ENCODE measurements at regions not wholly inside any gene's neighbourhood (a gene's known extent, or its start where the extent isn't known, plus 50 kb on each side); places are given as distances from the start of the nearest gene placed in this dataset.

GRCh38 chr4:152156442-152156841 lies 379.4 kb downstream of the FBXW7 start:
- no peaks in the 10 kb centered on the region for H3K27me3 ChIP-seq
- H3K9me3 ChIP-seq: no peaks in the 10 kb centered on the region
- peaks cover 0 to 5% of the 10 kb centered on the region in 2 donors for H3K4me1 ChIP-seq
- H3K27ac ChIP-seq: no peak overlapping the region
- no peak overlapping the region for H3K4me3 ChIP-seq
- DNase-seq (ENCODE audit: low spot score): no peak
- H3K36me3 ChIP-seq: no peaks in the 10 kb centered on the region
- TF ChIP-seq, protein P1, sequence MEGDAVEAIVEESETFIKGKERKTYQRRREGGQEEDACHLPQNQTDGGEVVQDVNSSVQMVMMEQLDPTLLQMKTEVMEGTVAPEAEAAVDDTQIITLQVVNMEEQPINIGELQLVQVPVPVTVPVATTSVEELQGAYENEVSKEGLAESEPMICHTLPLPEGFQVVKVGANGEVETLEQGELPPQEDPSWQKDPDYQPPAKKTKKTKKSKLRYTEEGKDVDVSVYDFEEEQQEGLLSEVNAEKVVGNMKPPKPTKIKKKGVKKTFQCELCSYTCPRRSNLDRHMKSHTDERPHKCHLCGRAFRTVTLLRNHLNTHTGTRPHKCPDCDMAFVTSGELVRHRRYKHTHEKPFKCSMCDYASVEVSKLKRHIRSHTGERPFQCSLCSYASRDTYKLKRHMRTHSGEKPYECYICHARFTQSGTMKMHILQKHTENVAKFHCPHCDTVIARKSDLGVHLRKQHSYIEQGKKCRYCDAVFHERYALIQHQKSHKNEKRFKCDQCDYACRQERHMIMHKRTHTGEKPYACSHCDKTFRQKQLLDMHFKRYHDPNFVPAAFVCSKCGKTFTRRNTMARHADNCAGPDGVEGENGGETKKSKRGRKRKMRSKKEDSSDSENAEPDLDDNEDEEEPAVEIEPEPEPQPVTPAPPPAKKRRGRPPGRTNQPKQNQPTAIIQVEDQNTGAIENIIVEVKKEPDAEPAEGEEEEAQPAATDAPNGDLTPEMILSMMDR (IDR thresholded peaks at IDR 0.05): no peak

- Histone ChIP-seq H3K27ac (no peak overlapping the region), H3K27me3 (no peaks in the 10 kb centered on the region), H3K4me3 (no peak overlapping the region), H3K4me1 (no peaks in the 10 kb centered on the region), H3K9me3 (no peaks in the 10 kb centered on the region), H3K36me3 (no peaks in the 10 kb centered on the region)
- TF ChIP-seq, protein P1 (IDR thresholded peaks at IDR 0.05): no peak
- DNase-seq (ENCODE audit: low spot score): no peak
Observed at GRCh38 chr4:152155070-152155469, 380.8 kb downstream of the FBXW7 start.

GRCh38 chr4:152154433-152154832 lies 381.5 kb downstream of the FBXW7 start:
- H3K9me3 ChIP-seq: no peaks in the 10 kb centered on the region
- no peaks in the 10 kb centered on the region for H3K4me1 ChIP-seq
- TF ChIP-seq, protein P1 (IDR thresholded peaks at IDR 0.05): no peak
- DNase-seq (ENCODE audit: low spot score): no peak
- H3K4me3 ChIP-seq: no peak overlapping the region
- no peaks in the 10 kb centered on the region for H3K27me3 ChIP-seq
- H3K36me3 ChIP-seq: no peaks in the 10 kb centered on the region
- H3K27ac ChIP-seq: no peak overlapping the region

DNA sequence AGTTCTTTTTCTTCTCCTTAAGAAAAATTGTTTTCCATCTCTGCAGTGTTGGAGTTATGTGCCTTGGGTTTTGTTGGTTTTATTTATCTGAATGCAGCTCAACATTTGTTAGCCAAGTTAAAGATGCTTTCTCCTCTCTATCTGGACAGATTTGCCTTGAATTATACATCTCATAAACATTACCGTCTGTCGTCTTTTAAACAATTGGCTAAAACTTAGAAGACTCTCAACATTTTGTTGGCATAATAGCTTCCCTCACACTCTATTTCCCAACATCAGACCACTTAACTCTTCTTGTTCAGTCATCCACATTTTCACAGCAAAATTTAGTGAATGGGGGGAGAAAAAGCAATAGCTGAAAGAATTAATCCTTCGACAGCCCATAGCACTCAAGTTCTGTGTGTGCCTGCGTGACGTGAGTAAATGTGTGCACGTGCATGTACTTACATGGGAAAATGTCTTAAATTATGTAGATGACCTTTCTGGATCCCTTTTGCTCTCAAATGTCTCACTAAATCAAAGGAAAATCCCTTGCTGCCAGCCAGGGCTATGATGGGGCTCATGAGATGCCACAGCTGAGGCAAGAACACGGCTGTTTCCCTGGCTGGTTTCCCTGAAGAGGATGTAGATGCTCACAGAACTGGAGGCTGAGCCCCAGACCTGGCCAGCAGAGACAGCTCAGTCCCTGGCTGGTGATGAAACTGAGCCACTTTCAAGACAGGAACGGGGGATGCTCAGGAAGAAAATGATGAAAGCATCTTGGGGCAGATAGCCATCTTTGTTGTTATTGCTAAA lies 382.2 kb downstream of the FBXW7 start:
- H3K9me3 ChIP-seq: no peaks in the 10 kb centered on the region
- DNase-seq (ENCODE audit: low spot score): no peak
- H3K4me3 ChIP-seq: no peak overlapping the region
- TF ChIP-seq, protein P1 (IDR thresholded peaks at IDR 0.05): no peak
- H3K4me1 ChIP-seq: no peaks in the 10 kb centered on the region
- no peak overlapping the region for H3K27ac ChIP-seq
- no peaks in the 10 kb centered on the region for H3K27me3 ChIP-seq
- no peaks in the 10 kb centered on the region for H3K36me3 ChIP-seq

DNA sequence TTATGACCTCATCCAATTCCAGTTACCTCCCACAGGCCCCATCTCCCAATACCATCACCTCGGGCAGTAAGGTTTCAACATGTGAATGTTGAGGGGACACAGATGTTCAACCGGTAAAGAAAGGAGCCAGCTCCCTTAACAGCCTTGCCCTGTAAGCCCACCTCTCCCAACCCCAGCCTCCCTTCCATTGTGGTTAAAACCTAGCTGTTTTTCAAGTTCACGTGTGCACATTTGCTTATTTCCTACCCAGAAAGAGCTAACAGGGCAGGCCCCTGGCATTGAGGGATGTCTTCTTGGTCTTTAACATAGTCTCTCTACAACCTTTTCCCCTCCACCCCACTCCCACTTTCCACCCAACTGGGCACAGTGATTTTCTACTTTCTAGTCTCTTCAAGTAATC lies 385.7 kb downstream of the FBXW7 start:
- Histone ChIP-seq H3K36me3 (no peaks in the 10 kb centered on the region), H3K27me3 (no peaks in the 10 kb centered on the region), H3K9me3 (peaks cover 0 to 16% of the 10 kb centered on the region in 2 donors), H3K4me3 (no peak overlapping the region), H3K4me1 (no peaks in the 10 kb centered on the region), H3K27ac (no peak overlapping the region)
- TF ChIP-seq, protein P1 (IDR thresholded peaks at IDR 0.05): no peak
- DNase-seq (ENCODE audit: low spot score): no peak

GRCh38 chr4:152149745-152150144 lies 386.1 kb downstream of the FBXW7 start:
- H3K27me3 ChIP-seq: no peaks in the 10 kb centered on the region
- H3K4me3 ChIP-seq: no peak overlapping the region
- no peaks in the 10 kb centered on the region for H3K36me3 ChIP-seq
- TF ChIP-seq, protein P1 (IDR thresholded peaks at IDR 0.05): no peak
- H3K9me3 ChIP-seq: peaks cover 0 to 18% of the 10 kb centered on the region in 2 donors
- H3K27ac ChIP-seq: no peak overlapping the region
- no peak for DNase-seq (ENCODE audit: low spot score)
- no peaks in the 10 kb centered on the region for H3K4me1 ChIP-seq
